K562 (cell line): ENCODE measurements at regions not wholly inside any gene's neighbourhood (a gene's known extent, or its start where the extent isn't known, plus 50 kb on each side); places are given as distances from the start of the nearest gene placed in this dataset.

Experiments used
- ARID1B ChIP-seq: fragments of 450-650 bp; IDR thresholded peaks from 2 replicates; pipeline ENCODE4 v1.6.1; 2016; ENCODE audit warnings: antibody characterized with exemption, mild to moderate bottlenecking, inconsistent platforms
- ASH1L ChIP-seq: fragments of 450-650 bp; IDR thresholded peaks from 2 replicates; pipeline ENCODE4 v1.6.1; 2018; ENCODE audit warnings: borderline replicate concordance, mild to moderate bottlenecking, low read depth; ENCODE audit not compliant: partially characterized antibody
- CBX5 ChIP-seq: IDR thresholded peaks from 2 replicates; pipeline ENCODE4 v1.6.1; 2014; ENCODE audit warnings: low read depth, borderline replicate concordance
- RBM15 ChIP-seq: fragments of 200-400 bp; formaldehyde crosslinking; IDR thresholded peaks from 2 replicates; pipeline ENCODE4 v1.6.1; 2018; ENCODE audit warnings: mild to moderate bottlenecking, low read length, moderate library complexity; ENCODE audit not compliant: insufficient read depth
- SIN3B ChIP-seq: fragments of 450-650 bp; IDR thresholded peaks from 2 replicates; pipeline ENCODE4 v1.6.1; 2017; ENCODE audit warnings: low read depth, mild to moderate bottlenecking, moderate library complexity
- STAT5A ChIP-seq: IDR thresholded peaks from 2 replicates; pipeline ENCODE4 v1.6.1; 2012; ENCODE audit warnings: low read length, inconsistent platforms, borderline replicate concordance
- TF ChIP-seq, protein P1 (sequence below): fragments of 200-600 bp; sonication (generic); IDR thresholded peaks from one replicate; pipeline ENCODE4 v1.6.1; 2012; ENCODE audit warnings: mild to moderate bottlenecking, low read depth, low read length, inconsistent platforms
- TF ChIP-seq, protein P2 (sequence below): fragments of 450-650 bp; IDR thresholded peaks from 2 replicates; pipeline ENCODE4 v1.6.1; 2017; ENCODE audit warnings: antibody characterized with exemption, mild to moderate bottlenecking
- TF ChIP-seq, protein P3 (sequence below): fragments of 450-650 bp; conservative IDR thresholded peaks from 2 replicates; pipeline ENCODE4 v1.6.1; 2016; ENCODE audit warnings: missing genetic modification characterization, low read depth, mild to moderate bottlenecking, control low read depth, missing compliant biosample characterization
- TF ChIP-seq, protein P4 (sequence below): fragments of 250-450 bp; sonication (Bioruptor Pico); IDR thresholded peaks from 2 replicates; pipeline ENCODE4 v1.8.0; 2021; ENCODE audit warnings: moderate library complexity, mild to moderate bottlenecking, inconsistent platforms

DNA sequence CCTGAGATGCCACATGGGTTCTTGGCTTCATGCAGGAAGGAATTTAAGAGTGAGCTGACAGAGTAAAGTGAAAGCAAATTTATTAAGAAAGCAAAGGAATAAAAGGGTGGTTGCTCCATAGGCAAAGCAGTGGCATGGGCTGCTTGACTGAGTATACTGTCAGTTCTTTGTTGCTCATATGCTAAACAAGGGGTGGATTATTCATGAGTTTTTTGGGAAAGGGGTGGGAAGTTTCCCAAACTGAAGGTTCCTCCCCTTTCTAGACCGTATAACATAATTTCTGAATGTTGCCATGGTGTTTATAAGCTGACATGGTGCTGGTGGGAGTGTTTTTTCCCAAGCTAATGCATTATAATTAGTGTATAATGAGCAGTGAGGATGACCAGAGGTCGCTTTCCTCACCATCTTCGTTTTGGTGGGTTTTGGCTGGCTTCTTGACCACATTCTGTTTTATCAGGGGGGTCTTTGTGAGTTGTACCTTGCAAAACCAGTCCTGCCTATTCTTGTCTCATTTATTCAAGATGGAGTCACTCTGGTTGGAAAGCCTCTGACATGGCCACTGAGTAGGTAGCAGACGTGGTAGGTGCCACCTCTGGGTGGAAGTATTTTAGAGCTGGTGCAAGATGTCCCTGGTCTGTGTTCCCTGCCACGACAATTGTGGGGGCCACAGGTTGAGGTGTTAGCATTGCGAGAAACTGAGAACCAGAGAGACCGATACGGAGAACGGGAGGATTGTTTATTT lies 107.5 kb upstream of the SDK1 start (continued):
- TF ChIP-seq, protein P1, sequence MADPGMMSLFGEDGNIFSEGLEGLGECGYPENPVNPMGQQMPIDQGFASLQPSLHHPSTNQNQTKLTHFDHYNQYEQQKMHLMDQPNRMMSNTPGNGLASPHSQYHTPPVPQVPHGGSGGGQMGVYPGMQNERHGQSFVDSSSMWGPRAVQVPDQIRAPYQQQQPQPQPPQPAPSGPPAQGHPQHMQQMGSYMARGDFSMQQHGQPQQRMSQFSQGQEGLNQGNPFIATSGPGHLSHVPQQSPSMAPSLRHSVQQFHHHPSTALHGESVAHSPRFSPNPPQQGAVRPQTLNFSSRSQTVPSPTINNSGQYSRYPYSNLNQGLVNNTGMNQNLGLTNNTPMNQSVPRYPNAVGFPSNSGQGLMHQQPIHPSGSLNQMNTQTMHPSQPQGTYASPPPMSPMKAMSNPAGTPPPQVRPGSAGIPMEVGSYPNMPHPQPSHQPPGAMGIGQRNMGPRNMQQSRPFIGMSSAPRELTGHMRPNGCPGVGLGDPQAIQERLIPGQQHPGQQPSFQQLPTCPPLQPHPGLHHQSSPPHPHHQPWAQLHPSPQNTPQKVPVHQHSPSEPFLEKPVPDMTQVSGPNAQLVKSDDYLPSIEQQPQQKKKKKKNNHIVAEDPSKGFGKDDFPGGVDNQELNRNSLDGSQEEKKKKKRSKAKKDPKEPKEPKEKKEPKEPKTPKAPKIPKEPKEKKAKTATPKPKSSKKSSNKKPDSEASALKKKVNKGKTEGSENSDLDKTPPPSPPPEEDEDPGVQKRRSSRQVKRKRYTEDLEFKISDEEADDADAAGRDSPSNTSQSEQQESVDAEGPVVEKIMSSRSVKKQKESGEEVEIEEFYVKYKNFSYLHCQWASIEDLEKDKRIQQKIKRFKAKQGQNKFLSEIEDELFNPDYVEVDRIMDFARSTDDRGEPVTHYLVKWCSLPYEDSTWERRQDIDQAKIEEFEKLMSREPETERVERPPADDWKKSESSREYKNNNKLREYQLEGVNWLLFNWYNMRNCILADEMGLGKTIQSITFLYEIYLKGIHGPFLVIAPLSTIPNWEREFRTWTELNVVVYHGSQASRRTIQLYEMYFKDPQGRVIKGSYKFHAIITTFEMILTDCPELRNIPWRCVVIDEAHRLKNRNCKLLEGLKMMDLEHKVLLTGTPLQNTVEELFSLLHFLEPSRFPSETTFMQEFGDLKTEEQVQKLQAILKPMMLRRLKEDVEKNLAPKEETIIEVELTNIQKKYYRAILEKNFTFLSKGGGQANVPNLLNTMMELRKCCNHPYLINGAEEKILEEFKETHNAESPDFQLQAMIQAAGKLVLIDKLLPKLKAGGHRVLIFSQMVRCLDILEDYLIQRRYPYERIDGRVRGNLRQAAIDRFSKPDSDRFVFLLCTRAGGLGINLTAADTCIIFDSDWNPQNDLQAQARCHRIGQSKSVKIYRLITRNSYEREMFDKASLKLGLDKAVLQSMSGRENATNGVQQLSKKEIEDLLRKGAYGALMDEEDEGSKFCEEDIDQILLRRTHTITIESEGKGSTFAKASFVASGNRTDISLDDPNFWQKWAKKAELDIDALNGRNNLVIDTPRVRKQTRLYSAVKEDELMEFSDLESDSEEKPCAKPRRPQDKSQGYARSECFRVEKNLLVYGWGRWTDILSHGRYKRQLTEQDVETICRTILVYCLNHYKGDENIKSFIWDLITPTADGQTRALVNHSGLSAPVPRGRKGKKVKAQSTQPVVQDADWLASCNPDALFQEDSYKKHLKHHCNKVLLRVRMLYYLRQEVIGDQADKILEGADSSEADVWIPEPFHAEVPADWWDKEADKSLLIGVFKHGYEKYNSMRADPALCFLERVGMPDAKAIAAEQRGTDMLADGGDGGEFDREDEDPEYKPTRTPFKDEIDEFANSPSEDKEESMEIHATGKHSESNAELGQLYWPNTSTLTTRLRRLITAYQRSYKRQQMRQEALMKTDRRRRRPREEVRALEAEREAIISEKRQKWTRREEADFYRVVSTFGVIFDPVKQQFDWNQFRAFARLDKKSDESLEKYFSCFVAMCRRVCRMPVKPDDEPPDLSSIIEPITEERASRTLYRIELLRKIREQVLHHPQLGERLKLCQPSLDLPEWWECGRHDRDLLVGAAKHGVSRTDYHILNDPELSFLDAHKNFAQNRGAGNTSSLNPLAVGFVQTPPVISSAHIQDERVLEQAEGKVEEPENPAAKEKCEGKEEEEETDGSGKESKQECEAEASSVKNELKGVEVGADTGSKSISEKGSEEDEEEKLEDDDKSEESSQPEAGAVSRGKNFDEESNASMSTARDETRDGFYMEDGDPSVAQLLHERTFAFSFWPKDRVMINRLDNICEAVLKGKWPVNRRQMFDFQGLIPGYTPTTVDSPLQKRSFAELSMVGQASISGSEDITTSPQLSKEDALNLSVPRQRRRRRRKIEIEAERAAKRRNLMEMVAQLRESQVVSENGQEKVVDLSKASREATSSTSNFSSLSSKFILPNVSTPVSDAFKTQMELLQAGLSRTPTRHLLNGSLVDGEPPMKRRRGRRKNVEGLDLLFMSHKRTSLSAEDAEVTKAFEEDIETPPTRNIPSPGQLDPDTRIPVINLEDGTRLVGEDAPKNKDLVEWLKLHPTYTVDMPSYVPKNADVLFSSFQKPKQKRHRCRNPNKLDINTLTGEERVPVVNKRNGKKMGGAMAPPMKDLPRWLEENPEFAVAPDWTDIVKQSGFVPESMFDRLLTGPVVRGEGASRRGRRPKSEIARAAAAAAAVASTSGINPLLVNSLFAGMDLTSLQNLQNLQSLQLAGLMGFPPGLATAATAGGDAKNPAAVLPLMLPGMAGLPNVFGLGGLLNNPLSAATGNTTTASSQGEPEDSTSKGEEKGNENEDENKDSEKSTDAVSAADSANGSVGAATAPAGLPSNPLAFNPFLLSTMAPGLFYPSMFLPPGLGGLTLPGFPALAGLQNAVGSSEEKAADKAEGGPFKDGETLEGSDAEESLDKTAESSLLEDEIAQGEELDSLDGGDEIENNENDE: no peak
- TF ChIP-seq RBM15: no peak
- no peak for TF ChIP-seq STAT5A
- TF ChIP-seq, protein P2, sequence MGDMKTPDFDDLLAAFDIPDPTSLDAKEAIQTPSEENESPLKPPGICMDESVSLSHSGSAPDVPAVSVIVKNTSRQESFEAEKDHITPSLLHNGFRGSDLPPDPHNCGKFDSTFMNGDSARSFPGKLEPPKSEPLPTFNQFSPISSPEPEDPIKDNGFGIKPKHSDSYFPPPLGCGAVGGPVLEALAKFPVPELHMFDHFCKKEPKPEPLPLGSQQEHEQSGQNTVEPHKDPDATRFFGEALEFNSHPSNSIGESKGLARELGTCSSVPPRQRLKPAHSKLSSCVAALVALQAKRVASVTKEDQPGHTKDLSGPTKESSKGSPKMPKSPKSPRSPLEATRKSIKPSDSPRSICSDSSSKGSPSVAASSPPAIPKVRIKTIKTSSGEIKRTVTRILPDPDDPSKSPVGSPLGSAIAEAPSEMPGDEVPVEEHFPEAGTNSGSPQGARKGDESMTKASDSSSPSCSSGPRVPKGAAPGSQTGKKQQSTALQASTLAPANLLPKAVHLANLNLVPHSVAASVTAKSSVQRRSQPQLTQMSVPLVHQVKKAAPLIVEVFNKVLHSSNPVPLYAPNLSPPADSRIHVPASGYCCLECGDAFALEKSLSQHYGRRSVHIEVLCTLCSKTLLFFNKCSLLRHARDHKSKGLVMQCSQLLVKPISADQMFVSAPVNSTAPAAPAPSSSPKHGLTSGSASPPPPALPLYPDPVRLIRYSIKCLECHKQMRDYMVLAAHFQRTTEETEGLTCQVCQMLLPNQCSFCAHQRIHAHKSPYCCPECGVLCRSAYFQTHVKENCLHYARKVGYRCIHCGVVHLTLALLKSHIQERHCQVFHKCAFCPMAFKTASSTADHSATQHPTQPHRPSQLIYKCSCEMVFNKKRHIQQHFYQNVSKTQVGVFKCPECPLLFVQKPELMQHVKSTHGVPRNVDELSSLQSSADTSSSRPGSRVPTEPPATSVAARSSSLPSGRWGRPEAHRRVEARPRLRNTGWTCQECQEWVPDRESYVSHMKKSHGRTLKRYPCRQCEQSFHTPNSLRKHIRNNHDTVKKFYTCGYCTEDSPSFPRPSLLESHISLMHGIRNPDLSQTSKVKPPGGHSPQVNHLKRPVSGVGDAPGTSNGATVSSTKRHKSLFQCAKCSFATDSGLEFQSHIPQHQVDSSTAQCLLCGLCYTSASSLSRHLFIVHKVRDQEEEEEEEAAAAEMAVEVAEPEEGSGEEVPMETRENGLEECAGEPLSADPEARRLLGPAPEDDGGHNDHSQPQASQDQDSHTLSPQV: no peak
- TF ChIP-seq ARID1B: no peak
- TF ChIP-seq, protein P3, sequence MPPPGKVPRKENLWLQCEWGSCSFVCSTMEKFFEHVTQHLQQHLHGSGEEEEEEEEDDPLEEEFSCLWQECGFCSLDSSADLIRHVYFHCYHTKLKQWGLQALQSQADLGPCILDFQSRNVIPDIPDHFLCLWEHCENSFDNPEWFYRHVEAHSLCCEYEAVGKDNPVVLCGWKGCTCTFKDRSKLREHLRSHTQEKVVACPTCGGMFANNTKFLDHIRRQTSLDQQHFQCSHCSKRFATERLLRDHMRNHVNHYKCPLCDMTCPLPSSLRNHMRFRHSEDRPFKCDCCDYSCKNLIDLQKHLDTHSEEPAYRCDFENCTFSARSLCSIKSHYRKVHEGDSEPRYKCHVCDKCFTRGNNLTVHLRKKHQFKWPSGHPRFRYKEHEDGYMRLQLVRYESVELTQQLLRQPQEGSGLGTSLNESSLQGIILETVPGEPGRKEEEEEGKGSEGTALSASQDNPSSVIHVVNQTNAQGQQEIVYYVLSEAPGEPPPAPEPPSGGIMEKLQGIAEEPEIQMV (tag): no peak
- no peak for TF ChIP-seq CBX5
- no peak for TF ChIP-seq ASH1L
- TF ChIP-seq SIN3B: no peak
- TF ChIP-seq, protein P4, sequence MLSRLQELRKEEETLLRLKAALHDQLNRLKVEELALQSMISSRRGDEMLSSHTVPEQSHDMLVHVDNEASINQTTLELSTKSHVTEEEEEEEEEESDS: no peak
